SK-N-SH (cell line): ENCODE measurements at regions not wholly inside any gene's neighbourhood (a gene's known extent, or its start where the extent isn't known, plus 50 kb on each side); places are given as distances from the start of the nearest gene placed in this dataset.

Experiments
- FOXJ3 ChIP-seq: sonication (generic); formaldehyde crosslinking; IDR thresholded peaks from 2 replicates; pipeline ENCODE4 v1.5.1; 2020; ENCODE audit warnings: mild to moderate bottlenecking, missing genetic modification reagents
- SMC3 ChIP-seq: IDR thresholded peaks from 2 replicates; pipeline ENCODE4 v1.6.1; 2012; ENCODE audit warnings: low read depth, low read length, improper control_type of control experiment
- TAF1 ChIP-seq: IDR thresholded peaks from 2 replicates; pipeline ENCODE4 v1.6.1; 2012; ENCODE audit warnings: low read depth, mild to moderate bottlenecking, low read length, moderate library complexity, borderline replicate concordance
- TF ChIP-seq, protein P1 (sequence below): fragments of 200-600 bp; sonication (generic); IDR thresholded peaks from 2 replicates; pipeline ENCODE4 v1.6.1; 2017; ENCODE audit warnings: antibody characterized with exemption, mild to moderate bottlenecking, moderate library complexity

DNA sequence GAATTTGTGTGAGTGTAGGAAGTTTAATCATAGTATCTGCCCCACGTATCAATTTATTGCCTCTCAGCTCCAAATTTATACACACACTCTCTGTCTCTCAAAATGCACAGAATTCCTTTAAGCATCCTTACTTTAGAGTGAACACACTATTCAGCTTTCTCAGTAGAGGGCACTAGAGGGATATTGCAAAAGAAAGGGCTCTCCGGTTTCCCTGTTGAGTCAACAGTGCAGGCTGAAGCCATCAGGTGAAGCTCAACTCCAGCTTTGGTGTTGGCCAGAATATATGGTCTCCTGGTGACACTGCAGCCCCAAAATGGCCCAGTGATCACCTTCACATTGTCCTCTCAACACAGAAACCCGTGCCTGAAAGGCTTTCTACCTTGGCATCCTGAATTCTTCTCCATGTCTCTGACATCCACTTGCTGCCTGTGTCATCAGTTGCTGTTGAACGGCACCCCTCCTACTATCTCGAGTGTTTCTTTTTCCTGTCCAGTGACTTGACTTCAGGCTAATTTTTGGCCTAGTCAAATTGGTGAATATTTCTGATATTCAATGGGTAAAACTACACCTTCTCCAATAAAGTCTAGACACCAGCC is 670.5 kb downstream of the GABRG1 start:
- TF ChIP-seq FOXJ3 (CRISPR knock-in tag) (no peak), SMC3 (peak; percentile 29; the same call in 1 of the 2 replicates), TAF1 (no peak)
- TF ChIP-seq, protein P1, sequence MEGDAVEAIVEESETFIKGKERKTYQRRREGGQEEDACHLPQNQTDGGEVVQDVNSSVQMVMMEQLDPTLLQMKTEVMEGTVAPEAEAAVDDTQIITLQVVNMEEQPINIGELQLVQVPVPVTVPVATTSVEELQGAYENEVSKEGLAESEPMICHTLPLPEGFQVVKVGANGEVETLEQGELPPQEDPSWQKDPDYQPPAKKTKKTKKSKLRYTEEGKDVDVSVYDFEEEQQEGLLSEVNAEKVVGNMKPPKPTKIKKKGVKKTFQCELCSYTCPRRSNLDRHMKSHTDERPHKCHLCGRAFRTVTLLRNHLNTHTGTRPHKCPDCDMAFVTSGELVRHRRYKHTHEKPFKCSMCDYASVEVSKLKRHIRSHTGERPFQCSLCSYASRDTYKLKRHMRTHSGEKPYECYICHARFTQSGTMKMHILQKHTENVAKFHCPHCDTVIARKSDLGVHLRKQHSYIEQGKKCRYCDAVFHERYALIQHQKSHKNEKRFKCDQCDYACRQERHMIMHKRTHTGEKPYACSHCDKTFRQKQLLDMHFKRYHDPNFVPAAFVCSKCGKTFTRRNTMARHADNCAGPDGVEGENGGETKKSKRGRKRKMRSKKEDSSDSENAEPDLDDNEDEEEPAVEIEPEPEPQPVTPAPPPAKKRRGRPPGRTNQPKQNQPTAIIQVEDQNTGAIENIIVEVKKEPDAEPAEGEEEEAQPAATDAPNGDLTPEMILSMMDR = peak; percentile 44
